GM18867 (cell line): ENCODE measurements at regions not wholly inside any gene's neighbourhood (a gene's known extent, or its start where the extent isn't known, plus 50 kb on each side); places are given as distances from the start of the nearest gene placed in this dataset.
"Not testable (repeated sequence)": the region's sequence is repeated elsewhere in the genome, so short reads cannot be mapped to it uniquely, and the experiment has no call there.

Experiments
- ATAC-seq: cut with Tn5 transposase; IDR thresholded peaks from one replicate; pipeline ENCODE4 v1.9.1; 2021; ENCODE audit warnings: mild to moderate bottlenecking, moderate library complexity; ENCODE audit not compliant: unreplicated experiment

DNA sequence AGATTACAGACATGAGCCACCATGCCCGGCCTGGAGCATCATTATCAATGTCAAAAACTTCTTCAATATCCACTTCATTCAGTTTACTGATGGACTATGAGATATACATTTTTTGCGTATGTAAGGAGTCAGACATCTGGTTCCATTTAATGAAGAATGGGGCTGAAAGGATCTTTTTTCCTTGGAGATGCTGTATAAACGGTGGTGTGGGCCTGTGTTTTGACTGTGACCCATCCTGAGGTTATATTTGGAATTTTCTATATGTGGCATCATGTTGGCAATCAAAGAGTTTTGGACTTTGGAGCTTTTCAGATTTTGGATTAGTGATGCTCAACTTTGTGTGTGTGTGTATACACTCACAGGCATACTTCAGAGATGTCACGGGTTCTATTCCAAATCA is 85.7 kb upstream of the FBXL17 start:
- no peak for ATAC-seq

DNA sequence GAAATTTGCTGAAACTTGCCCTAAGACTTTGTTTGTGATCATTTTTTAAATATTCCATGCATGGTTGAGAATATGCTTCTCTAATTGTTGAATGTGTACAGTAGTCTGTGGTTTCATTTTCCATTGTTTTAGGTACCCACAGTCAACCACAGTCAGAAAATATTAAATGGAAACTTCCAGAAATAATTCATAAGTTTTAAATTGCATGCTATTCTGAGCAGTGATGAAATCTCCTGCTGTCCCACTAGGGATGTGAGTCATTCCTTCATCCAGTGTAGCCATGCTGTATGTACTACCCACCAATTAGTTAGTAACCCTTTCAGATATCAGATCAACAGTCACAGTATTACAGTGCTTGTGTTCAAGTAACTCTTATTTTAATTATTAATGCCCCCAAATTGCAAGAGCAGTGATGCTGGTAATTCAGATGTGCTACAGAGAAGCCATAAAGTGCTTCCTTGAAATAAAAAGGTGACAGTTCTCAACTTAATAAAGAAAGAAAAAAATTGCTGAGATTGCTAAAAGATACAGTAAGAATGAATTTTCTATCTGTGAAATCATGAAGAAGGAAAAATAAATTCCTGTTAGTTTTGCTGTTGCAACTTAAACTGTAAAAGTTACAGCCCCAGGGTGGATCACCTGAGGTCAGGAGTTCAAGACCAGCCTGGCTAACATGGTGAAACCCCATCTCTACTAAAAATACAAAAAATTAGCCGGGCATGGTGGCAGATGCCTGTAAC is 79.9 kb upstream of the FBXL17 start:
- no peak for ATAC-seq

DNA sequence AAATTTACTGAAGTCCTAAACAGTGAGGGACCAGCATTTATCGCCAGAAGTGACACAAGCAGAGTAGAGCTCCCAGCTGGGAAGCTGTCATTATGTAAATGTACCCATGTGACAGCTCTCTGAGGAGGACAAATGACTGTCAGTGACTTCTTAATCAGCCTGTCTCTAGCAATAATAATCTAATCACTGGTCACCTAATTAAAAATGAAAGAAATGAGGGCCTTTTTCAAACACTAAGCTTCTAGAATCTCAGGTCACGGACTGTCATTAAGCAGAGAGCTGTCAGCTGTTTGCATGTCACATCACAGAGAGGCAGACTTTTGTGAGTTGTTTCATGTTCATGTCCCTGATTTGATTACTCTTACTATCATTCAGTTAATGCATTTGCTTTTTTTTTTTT is 77.9 kb upstream of the FBXL17 start:
- peak; percentile 44 for ATAC-seq

DNA sequence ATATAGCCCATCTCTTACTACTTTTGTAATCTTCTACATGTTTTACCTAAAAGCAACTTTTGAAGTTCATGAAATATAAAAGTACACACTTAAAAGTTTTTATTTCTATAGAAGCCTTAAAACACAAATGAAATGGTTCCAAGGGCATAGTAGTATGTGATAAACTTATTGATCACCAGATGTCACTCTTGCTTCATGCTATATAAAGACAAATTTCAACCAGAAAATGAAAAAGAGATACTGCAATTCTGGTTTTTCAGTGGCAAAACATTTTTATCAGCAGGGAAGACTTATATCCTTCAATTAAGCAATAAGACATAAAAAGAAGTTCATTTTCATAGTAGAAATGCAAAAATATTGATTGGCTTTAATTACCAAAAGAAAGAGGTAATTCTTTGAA is 69.4 kb upstream of the FBXL17 start:
- ATAC-seq = no peak

DNA sequence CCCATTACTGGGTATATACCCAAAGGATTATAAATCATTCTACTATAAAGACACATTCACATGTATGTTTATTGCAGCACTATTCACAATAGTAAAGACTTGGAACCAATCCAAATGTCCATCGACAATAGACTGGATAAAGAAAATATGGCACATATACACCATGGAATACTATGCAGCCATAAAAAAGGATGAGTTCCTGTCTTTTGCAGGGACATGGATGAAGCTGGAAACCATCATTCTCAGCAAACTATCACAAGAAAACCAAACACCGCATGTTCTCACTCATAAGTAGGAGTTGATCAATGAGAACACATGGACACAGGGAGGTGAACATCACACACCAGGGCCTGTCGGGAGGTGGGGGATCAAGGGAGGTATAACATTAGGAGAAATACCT is 62.2 kb upstream of the FBXL17 start:
- ATAC-seq = not testable (repeated sequence)

DNA sequence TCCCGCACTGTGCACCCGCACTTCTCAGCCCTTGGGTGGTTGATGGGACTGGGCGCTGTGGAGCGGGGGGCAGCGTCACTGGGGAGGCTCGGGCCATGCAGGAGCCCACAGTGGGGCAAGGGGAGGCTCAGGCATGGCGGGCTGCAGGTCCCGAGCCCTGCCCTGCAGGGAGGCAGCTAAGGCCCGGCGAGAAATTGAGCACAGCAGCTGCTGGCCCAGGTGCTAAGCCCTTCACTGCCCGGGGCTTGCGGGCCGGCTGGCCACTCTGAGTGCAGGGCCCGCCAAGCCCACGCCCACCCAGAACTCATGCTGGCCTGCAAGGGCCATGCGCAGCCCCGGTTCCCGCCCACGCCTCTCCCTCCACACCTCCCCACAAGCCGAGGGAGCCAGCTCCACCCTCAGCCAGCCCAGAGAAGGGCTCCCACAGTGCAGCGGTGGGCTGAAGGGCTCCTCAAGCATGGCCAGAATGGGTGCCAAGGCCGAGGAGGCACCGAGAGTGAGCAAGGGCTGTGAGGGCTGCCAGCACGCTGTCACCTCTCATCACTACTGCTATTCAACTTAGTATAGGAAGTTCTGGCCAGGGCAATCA is 60.3 kb upstream of the FBXL17 start:
- ATAC-seq = not testable (repeated sequence)

DNA sequence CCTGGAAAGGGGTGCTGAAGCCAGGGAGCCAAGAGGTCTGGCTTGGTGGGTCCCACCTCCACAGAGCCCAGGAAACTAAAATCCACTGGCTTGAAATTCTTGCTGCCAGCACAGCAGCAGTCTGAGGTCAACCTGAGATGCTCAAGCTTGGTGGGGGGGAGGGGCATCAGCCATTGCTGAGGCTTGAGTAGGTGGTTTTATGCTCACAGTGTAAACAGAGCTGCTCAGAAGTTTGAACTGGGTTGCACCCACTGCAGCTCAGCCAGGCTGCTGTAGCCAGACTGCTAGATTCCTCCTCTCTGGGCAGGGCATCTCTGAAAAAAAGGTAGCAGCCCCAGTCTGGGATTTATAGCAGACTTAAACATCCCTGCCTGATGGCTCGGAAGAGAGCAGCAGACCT is 55.5 kb upstream of the FBXL17 start:
- no peak for ATAC-seq

DNA sequence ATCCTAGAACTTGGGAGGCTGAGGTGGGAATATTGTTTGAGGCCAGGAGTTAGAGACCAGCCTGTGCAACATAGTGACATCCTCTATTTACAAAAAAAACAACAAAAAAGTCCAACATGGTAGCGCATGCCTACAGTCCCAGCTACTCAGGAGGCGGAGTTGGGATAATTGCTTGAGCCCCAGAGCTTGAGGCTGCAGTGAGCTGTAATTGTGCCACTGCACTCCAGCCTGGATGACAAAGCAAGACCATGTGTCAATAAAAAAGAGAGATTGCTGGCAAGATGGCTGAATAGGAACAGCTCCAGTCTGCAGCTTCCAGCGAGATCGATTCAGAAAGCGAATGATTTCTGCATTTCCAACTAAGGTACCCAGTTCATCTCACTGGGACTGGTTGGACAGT is 54.8 kb upstream of the FBXL17 start:
- ATAC-seq = no peak

DNA sequence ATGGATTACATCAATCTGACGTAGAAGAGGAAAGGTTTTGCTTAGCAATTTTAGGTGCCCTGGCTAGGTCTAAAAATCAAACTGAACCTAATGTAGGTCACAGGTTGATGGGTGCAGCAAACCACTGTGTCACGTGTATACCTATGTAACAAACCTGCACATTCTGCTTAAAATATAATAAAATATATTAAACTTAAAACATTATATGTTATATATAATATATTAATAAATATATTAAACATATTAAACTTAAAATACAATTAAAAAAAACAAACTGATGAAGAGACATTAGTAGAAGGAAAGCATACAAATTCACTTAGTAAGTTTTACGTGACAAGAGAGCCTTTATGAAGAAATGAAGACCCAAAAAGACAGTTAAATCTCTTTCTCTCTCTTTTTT is 51.7 kb upstream of the FBXL17 start:
- no peak for ATAC-seq

DNA sequence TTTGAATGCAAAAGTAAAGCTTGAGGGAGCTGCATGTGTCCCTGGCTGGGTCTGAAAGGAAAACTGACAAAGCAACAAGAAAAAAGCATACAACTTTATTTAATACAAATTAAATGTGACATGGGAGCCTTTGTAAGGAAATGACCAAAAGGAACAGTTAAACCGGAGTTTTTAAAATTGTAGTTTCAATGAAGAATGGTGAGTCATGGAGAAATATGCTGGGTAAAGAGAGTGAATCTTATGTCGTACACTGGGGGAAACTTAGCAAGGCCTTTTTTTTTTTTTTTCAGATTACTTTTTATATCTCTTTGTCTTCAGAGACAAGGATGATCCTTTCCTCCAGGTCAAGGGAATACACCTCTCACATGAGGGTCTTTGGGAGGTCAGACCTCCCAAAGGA is 50.1 kb upstream of the FBXL17 start:
- no peak for ATAC-seq
